ENCODE measurements at regions not wholly inside any gene's neighbourhood (a gene's known extent, or its start where the extent isn't known, plus 50 kb on each side); places are given as distances from the start of the nearest gene placed in this dataset.

DNA sequence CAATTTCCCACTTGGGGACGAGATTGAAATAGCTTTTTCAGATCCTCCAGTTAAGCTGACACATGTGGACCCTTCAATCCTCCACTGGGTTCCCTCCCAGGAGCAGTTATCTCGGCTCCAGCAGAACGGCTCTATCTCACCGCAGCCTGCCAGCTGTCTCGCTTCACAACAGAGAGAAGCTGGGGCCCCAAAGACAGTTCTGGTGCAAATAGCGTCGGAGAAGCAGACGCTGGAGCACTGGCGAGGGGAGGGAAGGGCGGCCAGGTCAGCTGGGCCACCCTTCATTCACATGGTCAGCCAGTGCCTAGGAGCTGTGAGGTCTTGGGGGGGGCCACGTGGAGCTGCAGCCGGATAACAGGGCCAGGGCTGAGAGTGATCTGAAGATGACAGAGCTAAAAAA is 141.3 kb upstream of the SDK2 start:
- POLR2A ChIA-PET: no interaction called here
- Histone ChIP-seq H4K20me1 (ENCODE audit: insufficient read depth, low read length) (no peaks in the 10 kb centered on the region), H3K27me3 (ENCODE audit: control insufficient read depth in 1 of 2, insufficient read depth in 2 of 2, low read length in 2 of 2) (peaks cover 2 to 20% of the 10 kb centered on the region in 2 experiments; a peak in 4 of 5 replicates), H3K4me3 (replicated peaks in 1 of 3; ENCODE audit: insufficient read depth in 1 of 3, low read depth in 2 of 3, low read length in 3 of 3) (no peak overlapping the region), H3K9ac (ENCODE audit: insufficient read depth, low read depth, low read length) (no peak overlapping the region), H2AFZ (ENCODE audit: low read length) (no peak overlapping the region), H3K27ac (ENCODE audit: extremely low read length, insufficient read depth, low read length) (no peak overlapping the region), H3K36me3 (replicated peaks in 1 of 2; ENCODE audit: control insufficient read depth in 1 of 2, insufficient read depth in 2 of 2, low read length in 2 of 2) (no peaks in the 10 kb centered on the region), H3K79me2 (ENCODE audit: insufficient read depth, low read length) (no peaks in the 10 kb centered on the region), H3K4me2 (ENCODE audit: low read depth, low read length) (no peak overlapping the region), H3K4me1 (ENCODE audit: insufficient read depth, low read length) (peaks cover 65% of the 10 kb centered on the region), H3K9me3 (ENCODE audit: low read length) (no peaks in the 10 kb centered on the region)
- FAIRE-seq: no peak
- BruUV-seq (replicated peaks): no TSS peak
- WGBS (ENCODE audit: low lambda C conversion rate): 54% methylated on average over 12 of the region's 12 CpGs
- no peak for ATAC-seq
- TF ChIP-seq XBP1 (CRISPR knock-in tag; IDR thresholded peaks at IDR 0.05) (no peak), TARDBP (CRISPR knock-in tag; IDR thresholded peaks at IDR 0.05) (no peak)
- TF ChIP-seq, protein P1, sequence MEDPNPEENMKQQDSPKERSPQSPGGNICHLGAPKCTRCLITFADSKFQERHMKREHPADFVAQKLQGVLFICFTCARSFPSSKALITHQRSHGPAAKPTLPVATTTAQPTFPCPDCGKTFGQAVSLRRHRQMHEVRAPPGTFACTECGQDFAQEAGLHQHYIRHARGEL (CRISPR knock-in tag; IDR thresholded peaks at IDR 0.05): no peak
- TF ChIP-seq, protein P2, sequence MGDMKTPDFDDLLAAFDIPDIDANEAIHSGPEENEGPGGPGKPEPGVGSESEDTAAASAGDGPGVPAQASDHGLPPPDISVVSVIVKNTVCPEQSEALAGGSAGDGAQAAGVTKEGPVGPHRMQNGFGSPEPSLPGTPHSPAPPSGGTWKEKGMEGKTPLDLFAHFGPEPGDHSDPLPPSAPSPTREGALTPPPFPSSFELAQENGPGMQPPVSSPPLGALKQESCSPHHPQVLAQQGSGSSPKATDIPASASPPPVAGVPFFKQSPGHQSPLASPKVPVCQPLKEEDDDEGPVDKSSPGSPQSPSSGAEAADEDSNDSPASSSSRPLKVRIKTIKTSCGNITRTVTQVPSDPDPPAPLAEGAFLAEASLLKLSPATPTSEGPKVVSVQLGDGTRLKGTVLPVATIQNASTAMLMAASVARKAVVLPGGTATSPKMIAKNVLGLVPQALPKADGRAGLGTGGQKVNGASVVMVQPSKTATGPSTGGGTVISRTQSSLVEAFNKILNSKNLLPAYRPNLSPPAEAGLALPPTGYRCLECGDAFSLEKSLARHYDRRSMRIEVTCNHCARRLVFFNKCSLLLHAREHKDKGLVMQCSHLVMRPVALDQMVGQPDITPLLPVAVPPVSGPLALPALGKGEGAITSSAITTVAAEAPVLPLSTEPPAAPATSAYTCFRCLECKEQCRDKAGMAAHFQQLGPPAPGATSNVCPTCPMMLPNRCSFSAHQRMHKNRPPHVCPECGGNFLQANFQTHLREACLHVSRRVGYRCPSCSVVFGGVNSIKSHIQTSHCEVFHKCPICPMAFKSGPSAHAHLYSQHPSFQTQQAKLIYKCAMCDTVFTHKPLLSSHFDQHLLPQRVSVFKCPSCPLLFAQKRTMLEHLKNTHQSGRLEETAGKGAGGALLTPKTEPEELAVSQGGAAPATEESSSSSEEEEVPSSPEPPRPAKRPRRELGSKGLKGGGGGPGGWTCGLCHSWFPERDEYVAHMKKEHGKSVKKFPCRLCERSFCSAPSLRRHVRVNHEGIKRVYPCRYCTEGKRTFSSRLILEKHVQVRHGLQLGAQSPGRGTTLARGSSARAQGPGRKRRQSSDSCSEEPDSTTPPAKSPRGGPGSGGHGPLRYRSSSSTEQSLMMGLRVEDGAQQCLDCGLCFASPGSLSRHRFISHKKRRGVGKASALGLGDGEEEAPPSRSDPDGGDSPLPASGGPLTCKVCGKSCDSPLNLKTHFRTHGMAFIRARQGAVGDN (CRISPR knock-in tag; IDR thresholded peaks at IDR 0.05): peak; percentile 23; the same call in 1 of the 2 replicates
- no peak for DNase-seq (ENCODE audit: low spot score)
- in situ Hi-C loops (cut with HindIII; ENCODE audit: extremely low pct_ligation_motif_present, low pct_unique_long_range_greater_than_20kb) (loop anchor here (25.0 kb wide), 1 partner anchor 652 kb away; the partner anchor contains the start of gene GPRC5C), intact Hi-C loops (cut with micrococcal nuclease; ENCODE audit: unreplicated experiment) (no loop called here)
- CTCF ChIA-PET (ENCODE audit: low intra/inter-chr PET ratio, low total read pairs): no interaction called here

Data from HepG2 (cell line).